Lung microvascular endothelial cell (primary cell): ENCODE measurements at regions not wholly inside any gene's neighbourhood (a gene's known extent, or its start where the extent isn't known, plus 50 kb on each side); places are given as distances from the start of the nearest gene placed in this dataset.

Experiments
- DNase-seq, 2 donors: peaks; one replicate each; pipeline versions ENCODE4 v3.0.0 to v3.0.0-alpha.2; 2010; ENCODE audit warnings: low read depth in 2 of 2

DNA sequence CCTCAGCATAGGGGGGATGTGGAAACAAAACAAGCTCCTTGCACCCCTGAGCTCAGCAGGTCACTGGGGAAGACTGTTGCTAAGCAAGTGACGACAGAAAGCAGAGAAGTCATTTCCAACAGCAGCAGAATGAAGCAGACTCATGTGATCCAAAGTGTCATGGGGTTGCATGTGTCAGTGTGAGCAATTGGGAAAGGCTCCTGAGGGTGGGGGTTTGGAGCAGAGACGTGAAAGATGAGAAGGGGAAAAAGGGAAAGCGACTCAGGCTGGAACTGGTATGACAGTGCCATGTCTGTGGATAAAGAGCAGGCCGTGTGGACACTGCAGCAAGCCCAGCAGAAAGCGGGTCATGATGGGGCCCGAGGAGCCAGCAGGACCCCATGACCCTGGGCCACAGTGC, 363.9 kb downstream of the PREX1 start:
- peak in 1 of 2 donors; percentile 9 for DNase-seq

DNA sequence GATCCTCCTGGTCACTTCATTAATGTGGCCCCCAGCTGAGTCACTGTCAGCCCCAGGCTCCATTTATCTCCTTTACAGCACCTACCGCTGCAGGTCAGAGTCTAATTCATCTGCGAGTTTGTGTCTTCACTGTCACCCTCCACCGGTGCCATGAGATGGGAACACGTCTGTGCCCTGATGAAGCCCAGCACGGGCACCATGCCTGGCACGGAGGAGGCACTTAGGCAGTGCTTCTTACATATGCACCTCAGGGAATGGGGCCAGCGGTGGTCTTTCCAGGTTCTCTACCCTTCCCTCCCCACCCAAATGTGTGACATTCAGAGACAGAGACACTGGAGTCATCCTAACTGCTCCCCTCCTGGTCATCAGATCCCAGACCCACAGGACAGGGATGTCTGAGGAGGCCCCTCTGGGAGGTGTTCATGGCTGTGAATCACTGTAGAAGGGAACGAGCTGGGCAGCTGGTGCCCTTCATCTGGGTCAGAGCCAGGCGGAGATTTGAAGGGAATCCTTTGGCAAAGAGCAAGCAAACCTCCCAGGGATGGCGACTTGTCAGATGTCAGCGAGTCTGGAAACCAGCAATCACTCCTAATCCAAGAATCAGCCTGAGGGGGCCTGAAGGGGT, 364.6 kb downstream of the PREX1 start:
- DNase-seq, result no peak

DNA sequence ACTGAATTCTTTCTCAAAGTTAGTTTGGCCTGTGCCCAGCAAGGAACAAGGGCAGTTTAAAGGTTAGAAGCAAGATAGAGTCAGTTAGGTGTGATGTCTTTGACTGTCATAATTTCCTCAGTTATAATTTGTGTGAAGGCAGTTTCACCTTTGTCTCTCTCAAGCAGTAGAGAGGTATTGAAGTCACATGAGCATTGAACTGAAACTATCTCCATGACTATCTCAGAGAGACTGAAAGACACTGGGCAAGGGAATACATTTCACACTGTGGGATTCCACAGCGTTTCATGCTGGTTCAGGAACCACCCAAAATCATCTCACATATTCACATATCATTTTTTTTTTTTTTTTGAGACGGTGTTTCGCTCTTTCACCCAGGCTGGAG, 366.1 kb downstream of the PREX1 start:
- no peak for DNase-seq

DNA sequence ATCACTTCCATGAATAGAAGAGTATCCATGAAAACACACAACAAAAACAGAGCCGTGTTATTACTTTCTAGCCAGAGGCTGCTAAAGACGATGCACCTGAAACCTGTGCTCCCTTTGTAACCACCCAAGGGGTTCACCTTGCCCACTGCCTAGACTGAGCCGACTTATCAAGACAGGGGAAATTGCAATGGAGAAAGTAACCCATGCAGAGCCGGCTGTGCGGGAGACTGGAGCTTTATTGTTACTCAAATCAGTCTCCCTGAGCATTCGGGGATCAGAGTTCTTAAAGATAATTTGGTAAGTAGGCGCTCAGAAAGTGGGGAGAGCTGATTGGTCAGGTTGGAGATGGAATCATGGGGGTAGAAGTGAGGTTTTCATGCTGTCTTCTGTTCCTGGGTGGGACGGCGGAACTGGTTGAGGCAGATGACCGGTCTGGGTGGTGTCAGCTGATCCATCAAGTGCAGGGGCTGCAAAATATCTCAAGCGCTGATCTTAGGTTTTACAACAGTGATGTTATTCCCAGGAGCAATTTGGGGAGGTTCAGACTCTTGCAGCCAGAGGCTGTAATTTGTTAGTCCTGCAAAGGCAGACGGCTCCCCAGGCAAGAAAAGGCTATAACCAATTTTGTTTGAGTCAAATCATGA, 366.6 kb downstream of the PREX1 start:
- no peak for DNase-seq

DNA sequence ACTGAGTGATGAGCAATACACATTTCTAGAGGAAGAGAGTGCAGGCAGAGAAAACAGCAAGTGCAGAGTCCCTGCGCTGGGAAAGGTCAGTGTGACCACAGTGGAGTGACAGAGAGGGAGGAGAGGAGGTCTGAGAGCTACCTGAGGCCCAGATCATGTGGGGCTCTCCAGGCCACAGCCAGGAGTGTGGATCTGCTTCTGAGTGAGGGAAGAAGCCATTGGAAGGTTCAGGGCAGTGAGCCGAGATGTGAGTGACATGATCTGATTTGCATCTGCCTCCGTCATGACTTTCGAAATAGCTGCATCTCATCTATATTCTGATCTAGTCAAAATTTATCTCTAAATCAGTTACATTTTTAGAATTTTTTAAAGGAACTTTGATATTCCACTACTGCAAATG, 367.1 kb downstream of the PREX1 start:
- no peak for DNase-seq

DNA sequence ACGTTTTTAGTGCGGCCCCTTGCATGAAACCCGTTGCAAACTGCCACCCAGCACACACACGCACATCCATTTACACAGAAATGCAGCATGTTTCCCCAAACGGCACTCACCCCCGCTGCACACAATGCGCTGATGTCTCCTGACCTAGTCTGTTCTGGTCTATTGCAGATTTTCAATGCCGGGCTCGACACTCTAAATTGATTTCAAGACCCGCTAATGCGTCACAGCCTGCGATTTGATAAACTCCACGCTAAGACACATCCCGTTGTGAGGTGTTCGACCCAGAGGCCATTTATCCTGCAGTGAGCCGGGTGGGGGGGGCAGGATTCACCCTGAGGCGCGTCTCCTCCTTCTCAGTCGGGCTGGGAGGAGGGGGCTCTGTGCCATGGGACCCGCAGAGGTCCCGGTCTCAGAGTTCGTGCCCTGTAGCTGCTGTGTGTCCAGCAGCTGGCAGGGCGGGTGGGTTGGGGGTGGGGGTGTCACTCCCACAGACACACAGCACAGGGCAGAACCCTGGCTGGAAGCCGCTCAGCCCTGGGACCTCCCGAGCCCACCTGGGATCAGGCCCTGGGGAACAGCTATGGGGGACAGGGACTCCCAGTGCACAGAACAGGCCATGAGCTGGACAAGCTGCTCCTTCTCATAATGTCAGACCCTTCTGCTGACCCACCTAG, 367.9 kb downstream of the PREX1 start:
- DNase-seq, result no peak

DNA sequence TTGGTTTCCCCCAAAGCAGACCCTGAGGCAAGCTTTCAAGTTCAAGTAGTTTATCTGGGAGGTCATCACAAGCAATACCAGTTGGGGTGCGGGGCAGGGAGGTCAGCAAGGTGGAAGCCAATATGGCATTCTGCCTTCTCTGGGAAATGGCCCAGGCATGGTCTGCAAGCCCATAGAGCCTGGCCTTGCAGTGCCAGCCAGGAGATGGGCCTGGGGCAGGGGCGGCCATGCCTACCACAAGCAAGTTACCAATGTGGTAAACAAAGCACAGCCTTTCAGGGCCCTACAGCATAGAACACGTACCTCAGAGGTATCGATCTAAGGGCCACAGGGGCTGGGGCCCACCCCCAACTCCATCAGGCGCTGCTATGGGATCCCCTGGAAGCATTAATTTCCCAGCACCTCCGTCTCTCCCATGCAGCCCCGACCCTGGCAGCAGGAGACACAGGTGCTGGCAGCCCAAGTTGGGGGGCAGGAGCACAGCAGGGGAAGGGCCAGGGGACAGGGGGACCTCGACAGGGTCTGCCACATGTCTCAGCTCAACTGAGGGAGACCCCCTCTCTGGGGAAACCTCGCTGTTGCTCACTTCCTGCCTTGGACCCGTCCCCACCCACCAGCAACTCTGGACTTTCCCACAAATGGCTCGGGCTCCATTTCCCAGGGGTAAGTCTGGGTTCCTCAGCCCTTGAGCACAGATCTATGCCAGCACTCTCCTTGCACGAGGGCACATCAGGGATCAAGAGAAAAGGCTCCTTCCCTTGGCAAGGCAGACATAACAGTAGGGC, 369.0 kb downstream of the PREX1 start:
- no peak for DNase-seq

DNA sequence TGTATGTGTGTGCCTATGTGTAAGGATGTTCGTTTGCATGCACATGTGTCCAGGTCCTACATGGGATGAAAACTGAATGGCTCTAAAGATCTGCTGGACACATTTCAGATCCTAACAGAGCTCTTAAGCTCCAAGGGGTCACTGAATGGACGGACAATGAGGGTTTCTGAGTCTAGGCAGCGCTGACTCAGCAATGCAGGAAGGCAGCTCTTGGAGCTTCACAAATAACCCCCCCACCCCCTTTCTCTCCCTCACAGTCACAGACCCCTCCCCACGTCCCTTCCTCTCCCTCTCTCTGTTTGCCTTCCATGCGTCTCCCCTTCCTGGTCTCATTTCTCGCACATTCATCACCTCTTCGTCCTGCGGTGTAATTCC, 369.8 kb downstream of the PREX1 start:
- no peak for DNase-seq

DNA sequence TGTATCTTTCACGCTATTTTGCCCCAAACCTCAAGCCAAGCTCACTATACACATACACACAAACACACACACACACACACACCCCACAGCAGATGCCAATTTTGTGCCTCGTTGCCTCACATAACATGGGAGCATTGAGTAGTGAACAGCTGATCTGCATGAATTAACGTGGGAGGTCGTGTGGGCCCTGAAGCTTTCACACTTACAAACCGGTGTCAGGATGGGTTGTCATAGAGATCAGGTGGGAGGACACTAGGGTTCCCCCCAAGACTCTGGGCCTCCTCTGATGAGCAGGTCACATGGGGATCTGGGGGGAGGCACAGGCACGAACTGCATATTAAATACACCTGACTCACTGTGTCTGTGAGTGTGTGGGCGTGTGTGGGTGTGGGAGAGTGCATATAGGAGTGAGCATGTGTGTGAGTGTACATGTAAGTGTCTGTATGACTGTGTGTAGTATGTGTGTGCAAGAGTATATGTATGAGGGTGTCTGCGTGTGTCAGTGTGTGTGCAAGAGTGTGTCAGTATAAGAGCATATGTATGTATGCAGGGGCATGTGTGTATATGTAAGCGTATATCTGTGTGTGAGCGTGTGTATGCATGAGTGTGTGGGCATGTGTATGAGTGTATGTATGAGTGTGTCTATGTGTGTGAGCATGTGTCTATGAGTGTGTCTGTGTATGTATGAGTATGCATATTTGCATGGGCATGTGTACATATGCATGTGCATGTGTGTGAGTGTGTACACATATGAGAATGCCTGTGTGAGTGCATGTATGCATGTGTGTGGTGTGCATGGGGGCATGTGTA, 370.4 kb downstream of the PREX1 start:
- no peak for DNase-seq

DNA sequence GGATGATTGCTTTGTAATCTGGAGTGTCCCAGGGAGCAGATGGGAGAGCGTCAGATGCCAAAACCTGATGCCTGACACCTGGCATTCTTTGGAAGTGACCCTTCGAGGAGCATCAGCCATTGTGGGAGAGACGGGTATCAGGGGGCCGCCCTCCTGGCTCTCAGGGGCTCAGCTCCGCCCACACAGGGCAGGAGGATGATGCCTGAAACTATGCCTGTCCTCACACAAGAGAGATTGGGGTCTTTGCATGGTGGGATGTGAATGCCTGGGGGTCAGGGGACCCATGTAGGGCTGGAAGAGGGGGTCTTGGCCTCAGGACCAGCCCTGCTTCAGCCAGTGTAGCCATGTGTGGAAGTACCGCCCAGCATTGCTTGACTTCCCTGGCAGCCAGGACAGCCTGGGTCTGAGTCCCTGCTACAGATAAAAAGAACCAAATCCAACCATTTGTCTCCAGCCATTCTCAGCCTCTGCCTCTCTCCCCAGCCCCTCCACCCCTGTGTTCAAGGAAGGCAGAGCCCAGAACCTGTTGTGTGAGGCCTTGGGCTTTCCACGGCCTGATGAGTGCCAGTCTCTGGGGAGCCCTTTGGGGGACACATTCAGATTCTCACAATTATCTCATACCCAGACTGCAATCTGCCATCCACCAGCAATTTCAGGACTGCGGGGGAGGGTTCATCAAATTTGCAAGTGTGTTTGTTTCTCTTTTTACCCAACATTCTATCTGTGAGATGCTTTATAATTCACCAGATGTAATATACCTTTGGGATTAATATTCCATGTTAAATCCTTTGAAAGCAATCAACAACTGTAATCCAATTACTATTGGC, 371.2 kb downstream of the PREX1 start:
- no peak for DNase-seq

DNA sequence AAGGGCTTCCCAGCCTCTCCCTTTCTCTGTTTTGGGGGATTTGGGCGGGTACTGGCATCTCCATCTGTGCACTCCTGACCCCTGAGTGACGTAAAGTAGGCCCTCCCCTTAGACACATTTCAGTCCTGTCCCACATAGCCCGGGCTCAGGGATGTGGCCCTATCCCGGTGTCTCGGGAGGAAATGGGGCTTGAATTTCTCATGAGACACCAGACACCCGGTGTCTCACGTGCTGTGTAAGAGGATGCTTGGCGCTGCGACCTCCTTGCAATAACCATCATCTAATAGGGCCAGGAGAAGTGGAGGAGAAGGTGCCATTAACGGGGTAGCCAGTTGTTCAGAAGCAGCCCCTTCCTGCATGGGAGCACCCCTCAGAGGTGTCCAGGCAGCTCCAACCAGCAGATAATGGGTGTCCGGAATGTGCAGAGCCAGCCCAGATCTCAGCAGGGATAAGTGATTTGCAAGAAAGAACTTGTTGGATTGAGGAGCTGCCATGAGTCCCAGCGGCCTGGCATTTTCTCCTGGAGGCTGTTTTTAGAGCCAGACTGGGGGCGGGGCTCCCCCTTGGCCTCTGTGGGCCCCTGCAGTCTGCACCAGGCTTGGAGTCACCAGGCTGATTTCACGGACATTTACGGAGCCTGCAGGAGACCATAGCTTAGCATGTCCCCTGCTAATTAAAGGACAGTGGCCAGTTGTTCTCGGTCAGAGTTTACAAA, 372.0 kb downstream of the PREX1 start:
- no peak for DNase-seq

DNA sequence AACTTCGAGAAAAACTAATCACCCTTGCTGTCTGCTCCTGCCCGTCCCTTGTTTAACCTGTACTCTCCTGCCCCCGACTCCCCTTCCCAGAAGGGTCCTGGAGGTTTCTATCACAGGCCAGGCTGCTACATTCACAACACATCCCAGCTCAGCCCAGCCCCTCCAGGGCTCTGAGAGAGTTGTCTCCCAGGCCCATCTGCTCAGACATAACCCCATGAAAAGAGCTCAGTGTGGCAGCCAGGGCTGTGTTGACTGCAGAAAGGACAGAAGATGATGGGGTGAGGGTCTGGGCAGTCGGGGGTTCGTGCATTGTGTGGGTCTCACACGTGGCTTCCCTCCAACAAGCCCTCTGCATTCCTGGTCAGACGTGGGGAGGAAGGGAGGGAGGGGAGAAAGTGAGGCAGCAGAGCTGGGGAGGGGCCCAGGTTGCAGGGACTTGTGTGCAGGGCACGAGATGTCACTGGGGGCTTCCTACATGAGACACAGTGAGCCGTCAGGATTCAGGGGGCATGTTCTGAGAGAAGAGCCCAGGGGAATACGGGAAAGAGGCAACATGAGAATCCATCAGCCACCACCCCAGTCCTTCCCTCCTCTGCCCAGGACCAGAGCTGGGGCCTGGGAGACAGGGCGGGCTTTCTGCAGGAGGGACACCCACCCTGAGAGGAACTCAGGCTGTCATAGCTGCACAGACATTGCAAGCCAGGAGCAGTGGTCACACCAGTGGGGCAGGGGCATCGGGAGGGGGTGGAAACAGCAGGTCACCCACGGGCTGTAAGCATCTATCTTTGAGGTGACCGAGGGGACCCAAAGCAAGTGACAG, 372.9 kb downstream of the PREX1 start:
- no peak for DNase-seq

DNA sequence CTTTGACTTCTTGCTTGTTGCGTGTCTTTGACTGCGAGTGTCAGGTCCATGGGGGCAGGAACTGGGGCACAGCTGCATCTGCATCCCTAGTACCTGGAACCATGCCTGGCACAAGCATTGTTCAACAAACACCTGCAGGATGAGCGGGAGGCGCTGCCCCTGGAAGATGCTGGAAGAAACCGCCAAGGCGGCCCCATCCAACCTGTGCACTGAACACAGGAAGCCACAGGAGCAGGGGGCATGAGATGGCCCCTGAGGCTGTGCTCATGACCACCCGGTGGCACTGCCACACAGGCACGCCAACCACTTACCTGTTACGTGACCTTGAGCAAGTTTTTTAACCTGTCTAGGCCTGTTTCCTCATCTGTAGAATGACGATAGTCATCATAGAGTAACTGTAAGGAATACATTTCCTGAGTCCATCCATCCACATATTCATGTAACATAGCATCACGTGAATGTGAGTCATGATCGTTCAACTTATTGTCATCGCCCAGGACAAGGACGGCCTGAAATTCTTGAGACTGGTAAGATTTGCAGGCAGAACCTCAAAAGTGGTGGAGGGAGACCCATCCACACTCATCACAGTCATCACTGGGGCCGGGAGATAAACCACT, 374.2 kb downstream of the PREX1 start:
- DNase-seq, result no peak

DNA sequence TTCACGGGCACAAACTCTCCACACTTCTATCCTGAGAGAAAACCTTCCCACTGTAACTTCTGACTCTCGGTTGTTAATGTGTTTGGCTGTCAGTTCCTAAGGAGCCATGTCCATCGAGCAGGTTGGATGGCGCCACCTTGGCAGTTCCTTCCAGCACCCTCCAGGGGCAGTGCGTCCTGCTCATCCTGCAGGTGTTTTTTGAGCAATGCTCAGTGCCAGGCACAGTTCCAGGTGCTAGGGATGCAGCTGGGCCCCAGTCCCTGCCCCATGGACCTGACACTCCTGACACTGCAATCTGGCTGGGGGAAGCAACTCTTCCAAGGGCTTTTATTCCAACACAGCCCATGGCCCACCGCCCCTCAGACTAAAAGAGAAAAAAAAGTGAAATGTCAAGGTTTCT, 376.4 kb downstream of the PREX1 start:
- no peak for DNase-seq

DNA sequence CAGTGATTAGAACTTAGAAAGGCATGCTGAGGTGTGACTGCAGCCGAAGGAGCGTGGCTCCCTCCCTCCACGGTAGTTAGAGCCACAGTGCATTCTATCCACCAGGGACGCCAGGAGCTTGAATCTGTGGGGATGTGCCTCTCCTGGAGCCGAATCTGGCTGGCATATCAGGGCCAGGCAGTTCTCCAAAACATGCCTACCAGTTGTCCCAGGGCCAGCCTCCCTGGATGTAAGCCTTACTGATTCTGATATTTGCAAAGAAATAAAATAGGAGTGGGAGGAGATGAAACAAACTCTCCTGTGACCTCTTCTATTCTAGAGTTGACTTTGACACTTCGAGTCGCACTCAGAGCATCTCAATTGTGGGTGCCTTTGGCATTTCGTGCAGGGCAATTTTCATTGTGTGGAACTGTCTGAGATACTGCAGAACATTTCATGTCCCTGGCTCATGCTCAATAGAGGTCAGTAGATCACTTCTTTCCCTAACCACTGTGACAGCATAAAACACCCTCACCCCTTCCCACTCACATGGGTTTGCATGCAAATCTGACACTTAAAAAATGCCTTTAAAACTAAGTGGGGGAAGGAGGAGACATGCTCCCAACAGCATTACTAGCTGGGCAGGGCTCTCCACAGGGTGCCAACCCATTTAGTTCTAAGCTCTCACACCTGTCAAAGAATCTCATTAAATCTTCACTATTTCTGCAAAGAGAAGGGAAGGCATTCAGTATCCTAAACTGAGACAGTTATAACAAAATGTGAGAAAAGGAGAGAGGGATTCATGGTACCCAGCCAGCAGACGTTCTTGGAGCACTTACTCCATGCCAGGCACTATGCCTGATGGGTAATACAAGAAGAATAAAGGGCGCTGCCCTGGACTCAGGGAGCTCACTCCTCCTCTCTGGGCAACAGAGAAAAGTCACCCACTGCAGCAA, 378.9 kb downstream of the PREX1 start:
- no peak for DNase-seq

DNA sequence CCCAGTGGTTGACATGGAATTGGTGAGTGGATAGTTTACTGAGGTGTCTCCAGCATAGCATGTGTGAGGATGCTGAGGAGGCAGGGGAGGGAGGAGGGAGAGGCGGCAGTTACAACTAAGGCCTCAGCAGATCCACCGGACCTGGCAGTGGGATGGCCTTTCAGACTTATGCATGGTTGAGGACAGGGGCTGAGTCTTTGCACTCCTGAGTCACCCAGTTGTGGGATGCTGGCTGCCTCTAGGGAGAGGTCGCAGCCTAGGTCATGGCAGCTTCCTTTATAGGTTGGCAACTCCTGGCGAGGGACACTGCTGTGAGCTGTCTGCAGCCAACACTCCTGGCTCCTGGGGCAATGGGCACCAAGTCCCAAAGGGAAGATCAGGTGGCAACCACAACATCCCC, 380.3 kb downstream of the PREX1 start:
- DNase-seq, result no peak

DNA sequence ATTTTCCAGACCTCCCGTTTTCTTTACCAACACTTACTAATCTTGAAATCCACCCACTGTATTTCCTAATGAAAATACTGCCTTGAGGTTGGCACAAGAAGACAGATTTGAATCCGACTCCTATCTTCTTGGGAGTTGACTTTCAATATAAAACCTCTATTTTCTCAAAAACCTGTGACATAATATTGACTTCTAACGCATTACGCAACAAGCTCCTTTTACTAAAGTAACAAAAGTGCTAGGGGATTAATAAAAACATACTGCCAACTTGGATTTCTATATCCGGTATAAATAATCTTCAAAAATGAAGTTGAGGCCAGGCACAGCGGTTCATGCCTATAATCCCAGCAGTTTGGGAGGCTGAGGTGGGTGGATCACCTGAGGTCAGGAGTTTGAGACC, 382.0 kb downstream of the PREX1 start:
- no peak for DNase-seq

DNA sequence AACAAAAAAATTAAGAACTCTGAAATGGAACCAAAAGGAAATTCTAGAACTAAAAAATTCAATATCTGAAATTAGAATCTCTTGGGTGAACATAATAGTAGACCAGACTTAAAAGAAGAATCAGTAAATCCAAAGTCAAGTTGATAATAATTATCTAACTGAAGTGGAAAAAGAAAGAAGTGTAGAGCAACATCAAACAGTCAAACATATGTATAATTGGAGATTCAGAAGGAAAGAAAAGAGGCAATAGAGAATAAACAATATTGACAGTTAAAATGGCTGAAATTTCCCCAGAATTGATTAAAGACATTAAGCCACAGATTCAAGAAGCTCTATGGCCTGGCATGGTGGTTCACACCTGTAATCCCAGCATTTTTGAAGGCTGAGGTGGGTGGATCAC, 383.6 kb downstream of the PREX1 start:
- no peak for DNase-seq
